GM18870 (cell line): ENCODE measurements at regions not wholly inside any gene's neighbourhood (a gene's known extent, or its start where the extent isn't known, plus 50 kb on each side); places are given as distances from the start of the nearest gene placed in this dataset.

Experiments
- ATAC-seq: cut with Tn5 transposase; IDR thresholded peaks from one replicate; pipeline ENCODE4 v1.9.1; 2021; ENCODE audit warnings: moderate library complexity; ENCODE audit not compliant: unreplicated experiment

- no peak for ATAC-seq
These were observed 611.1 kb upstream of the ARID1B start for GRCh38 chr6:156166093-156166492.

GRCh38 chr6:156164701-156165452 lies 612.3 kb upstream of the ARID1B start:
- ATAC-seq = no peak

GRCh38 chr6:156163311-156163710 lies 613.9 kb upstream of the ARID1B start:
- ATAC-seq = no peak

GRCh38 chr6:156161471-156161870 lies 615.7 kb upstream of the ARID1B start:
- no peak for ATAC-seq

- ATAC-seq = no peak
These were observed 616.4 kb upstream of the ARID1B start for GRCh38 chr6:156160795-156161165.

- no peak for ATAC-seq
These were observed 617.0 kb upstream of the ARID1B start for GRCh38 chr6:156160007-156160794.

- no peak for ATAC-seq
These were observed 622.3 kb upstream of the ARID1B start for GRCh38 chr6:156154896-156155295.

GRCh38 chr6:156150391-156150790 lies 626.8 kb upstream of the ARID1B start:
- ATAC-seq = no peak

GRCh38 chr6:156146891-156147290 lies 630.3 kb upstream of the ARID1B start:
- ATAC-seq = no peak

GRCh38 chr6:156131221-156131903 lies 645.8 kb upstream of the ARID1B start:
- peak; percentile 97 for ATAC-seq

- ATAC-seq = no peak
These were observed 650.6 kb upstream of the ARID1B start for GRCh38 chr6:156126535-156126934.

- no peak for ATAC-seq
These were observed 651.3 kb upstream of the ARID1B start for GRCh38 chr6:156125844-156126243.

GRCh38 chr6:156123731-156124130 lies 653.4 kb upstream of the ARID1B start:
- no peak for ATAC-seq

- no peak for ATAC-seq
These were observed 655.2 kb upstream of the ARID1B start for GRCh38 chr6:156121973-156122372.

GRCh38 chr6:156114541-156114940 lies 658.9 kb upstream of the NOX3 start:
- ATAC-seq = no peak

- ATAC-seq = no peak
These were observed 658.0 kb upstream of the NOX3 start for GRCh38 chr6:156113631-156114030.

GRCh38 chr6:156111913-156112312 lies 656.3 kb upstream of the NOX3 start:
- ATAC-seq = no peak

- no peak for ATAC-seq
These were observed 654.6 kb upstream of the NOX3 start for GRCh38 chr6:156110249-156110648.

GRCh38 chr6:156109713-156110112 lies 654.1 kb upstream of the NOX3 start:
- no peak for ATAC-seq

GRCh38 chr6:156107624-156108101 lies 652.0 kb upstream of the NOX3 start:
- ATAC-seq = no peak

- no peak for ATAC-seq
These were observed 646.5 kb upstream of the NOX3 start for GRCh38 chr6:156102129-156102528.

GRCh38 chr6:156098839-156099238 lies 643.2 kb upstream of the NOX3 start:
- ATAC-seq = no peak
